GM18873 (cell line): ENCODE measurements at regions not wholly inside any gene's neighbourhood (a gene's known extent, or its start where the extent isn't known, plus 50 kb on each side); places are given as distances from the start of the nearest gene placed in this dataset.

ENCODE experiments used
- ATAC-seq: cut with Tn5 transposase; IDR thresholded peaks from one replicate; pipeline ENCODE4 v1.9.1; 2021; ENCODE audit warnings: mild to moderate bottlenecking, moderate library complexity, moderate number of reproducible peaks; ENCODE audit not compliant: unreplicated experiment, low FRiP score

- no peak for ATAC-seq
Measured at GRCh38 chr4:36702245-36702644, 420.8 kb downstream of the DTHD1 start.

GRCh38 chr4:36704289-36704688, 422.9 kb downstream of the DTHD1 start:
- no peak for ATAC-seq

DNA sequence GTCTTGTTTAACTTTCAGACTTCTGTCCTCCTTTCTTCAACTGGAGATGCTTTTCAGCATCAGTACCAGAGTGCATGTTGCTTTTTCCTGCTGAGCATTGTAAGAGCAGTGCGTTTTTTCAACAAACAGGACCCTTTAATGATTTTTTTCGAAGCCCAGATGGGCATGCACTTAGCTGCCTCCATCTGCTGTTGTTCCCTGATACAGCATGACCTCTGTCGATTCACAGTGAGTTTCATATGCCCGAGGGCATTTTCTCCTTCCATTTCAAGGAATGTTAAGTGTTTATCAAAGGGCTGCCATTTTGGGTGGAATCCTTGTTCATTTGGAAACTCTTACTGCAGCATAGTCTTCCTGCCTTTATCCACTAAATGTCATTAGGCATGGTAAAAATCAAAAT, 428.6 kb downstream of the DTHD1 start:
- ATAC-seq, result no peak

- no peak for ATAC-seq
Measured at GRCh38 chr4:36712013-36712412, 430.6 kb downstream of the DTHD1 start.

GRCh38 chr4:36716874-36717273, 435.5 kb downstream of the DTHD1 start:
- no peak for ATAC-seq

DNA sequence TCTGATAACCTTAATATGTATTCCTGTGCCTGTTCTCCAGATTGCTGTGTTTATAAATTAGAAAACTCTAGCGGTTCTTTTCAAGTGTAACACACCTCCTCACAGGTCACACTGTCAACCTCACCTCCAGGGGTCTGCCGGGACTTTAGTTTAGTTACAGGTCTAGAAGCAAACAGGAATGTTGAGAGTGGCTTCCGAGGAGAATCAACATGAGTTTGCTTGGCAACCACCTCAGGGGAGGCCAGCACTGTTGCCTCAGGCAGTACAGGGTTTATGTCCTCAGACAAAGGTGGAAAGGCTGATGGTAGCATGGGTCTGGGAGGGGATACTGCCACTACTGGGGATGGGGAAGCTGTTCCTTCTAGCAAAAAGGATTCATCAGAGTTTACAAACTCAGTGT, 438.0 kb downstream of the DTHD1 start:
- ATAC-seq, result no peak

GRCh38 chr4:36722986-36723385, 441.6 kb downstream of the DTHD1 start:
- ATAC-seq, result no peak

- ATAC-seq, result no peak
Measured at GRCh38 chr4:36734334-36734733, 452.9 kb downstream of the DTHD1 start.

DNA sequence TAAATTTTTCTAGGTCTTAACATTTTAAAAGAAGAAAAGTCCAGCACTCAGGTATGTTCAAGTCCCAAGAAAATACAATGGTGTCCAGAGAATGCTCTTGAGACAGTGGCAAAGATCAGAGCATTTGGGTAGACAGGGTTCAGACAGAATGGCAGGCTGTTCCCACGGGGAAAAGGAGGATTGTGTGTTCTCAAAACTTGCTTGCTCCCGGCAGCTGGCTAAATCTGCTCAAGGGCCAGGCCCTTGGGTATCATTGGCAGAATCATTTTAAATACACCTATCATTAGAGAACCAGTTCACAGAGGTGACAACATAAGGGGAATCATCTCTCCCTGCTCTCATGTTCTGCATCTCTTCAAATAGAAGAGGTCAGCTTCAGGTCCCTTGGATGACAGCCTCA, 456.3 kb downstream of the DTHD1 start:
- ATAC-seq, result no peak

DNA sequence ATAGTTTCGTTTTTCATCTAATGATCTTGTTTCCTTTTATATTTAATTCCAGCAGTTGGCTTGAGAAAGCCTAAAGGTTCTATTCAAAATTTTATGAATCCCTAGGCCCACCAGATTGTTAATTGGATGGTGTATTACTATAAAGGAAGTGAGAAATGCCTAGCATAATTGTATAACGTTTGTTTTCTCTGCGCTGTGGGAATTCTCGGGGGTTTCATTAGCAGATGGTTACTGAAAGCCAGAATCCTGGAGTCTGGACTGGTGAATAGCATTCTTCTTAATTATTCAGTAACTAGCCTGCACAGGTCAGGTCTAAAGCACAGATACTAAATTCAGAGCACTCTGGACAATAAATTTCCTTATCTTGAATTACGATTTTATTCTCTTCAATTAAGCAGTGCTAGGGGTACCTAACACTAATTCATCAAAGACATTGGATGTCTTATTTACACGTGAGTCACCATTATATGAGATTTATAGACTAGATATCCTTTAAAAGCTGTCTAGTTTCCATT, 459.4 kb downstream of the DTHD1 start:
- ATAC-seq, result no peak

DNA sequence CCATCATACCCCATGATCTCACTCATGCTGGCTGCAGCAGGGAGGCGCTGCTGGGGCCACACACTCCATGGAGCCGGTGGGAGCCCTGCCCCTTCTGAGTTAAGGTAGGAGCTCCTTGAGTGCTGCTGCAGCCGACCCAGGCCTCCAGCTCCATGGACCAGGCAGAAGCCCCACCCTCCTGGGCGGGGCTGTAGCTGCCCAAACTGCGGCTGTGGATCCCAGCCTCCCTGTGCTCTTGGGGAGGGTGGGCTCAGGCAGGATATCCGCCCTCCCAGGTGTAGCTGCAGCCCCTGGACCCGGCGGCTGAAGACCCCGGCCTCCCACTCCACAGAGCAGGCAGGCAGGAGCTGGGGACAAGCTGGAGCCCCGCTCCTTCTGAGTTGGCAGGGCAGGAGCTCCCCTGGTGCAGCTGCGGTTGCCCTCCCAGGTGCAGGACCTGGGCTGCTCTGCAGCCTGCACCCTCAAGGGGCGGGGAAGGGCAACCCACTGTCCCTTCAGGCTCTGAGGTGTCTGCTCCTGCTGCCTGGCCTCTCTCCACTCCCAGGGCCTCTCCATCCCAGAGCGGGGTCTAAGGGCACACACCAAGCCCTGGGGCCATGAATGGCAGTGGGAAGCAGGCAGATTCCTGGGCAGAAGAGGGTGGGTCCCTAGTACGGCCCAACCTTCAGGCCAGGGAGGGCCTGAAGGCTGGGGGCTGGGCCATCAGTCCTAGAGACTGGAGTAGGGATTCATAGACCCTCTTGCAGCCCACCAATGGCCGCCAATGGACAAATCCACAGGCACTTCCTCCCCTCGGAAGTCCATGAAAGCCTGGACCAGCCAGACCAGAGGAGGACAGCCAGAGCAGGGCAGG, 466.1 kb downstream of the DTHD1 start:
- ATAC-seq, result no peak

DNA sequence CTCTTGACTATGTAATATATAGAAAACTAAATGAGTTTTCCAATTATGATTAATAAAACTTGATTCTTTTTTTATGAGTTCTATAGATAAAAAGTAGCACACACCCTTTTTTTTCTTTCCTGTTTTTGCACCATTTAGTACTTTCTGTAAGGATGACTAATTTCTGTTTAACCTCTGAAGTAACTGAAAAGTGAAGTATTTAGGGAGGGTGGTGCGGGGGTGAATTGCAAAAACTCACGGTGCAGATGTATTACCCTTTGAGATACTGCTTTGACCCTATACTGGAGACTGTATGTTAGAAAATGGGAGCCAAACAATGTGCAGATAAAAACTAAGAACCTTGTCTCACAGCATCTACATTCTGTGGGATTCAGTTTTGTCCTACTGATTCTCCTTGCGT, 471.6 kb downstream of the DTHD1 start:
- ATAC-seq, result no peak

GRCh38 chr4:36757580-36758311, 476.3 kb downstream of the DTHD1 start:
- ATAC-seq, result no peak

DNA sequence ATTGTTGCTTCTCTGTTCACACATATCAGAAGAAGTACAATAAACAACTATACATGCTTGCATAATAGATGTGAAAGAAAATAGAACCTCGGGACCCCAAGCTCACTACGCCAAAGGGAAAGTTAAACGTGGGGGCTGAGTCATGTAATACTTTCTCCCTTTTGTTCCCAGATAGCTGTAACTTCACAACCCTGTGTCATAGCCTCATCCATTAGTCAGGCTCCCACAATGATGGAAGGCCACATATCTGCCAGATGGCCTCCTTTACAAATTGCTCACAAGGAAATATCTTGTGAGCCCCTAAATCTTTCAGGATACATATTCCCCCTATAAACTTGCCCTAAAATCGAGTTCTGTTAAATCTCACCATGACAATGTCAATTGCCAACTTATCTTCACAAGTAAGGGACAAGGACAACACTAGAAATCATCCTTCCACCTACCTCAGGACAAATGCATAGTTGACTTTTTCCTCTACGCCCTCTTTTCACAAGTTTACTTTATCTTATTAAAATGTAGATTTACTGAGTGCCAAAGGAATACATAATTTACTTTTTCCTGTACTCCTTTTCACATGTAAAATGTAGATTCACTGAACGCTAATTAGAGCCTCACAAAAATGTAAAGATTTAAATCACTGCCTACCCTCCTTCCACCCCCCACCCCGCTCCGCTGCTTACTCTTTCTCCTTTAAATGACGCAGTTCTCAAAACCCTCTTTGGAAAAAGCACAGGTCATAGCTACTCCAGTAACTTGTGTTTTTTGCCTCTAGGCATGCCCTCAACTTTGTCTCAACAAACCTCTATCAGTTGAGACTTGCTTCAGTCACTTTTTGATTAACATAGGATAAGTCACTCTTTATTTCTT, 477.1 kb downstream of the DTHD1 start:
- no peak for ATAC-seq

DNA sequence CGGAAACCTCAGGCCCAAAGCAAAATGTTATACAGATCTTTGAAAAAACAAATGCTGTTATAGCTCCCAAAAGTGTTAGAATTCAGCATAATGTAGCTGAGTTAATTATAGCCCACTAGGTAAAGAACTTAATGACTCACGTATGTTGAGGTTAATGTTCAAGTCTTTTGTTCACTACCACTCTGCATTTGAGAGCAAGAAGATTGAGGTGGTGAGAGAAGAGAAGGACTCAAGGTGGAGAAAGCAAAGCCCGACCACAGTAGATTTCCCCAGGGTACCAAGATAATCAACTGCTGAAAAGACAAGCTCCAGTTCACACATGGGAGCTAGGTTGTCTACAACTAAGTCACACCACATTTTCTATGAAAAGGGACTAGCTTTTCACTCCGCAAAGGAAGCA, 480.2 kb downstream of the DTHD1 start:
- ATAC-seq, result no peak

DNA sequence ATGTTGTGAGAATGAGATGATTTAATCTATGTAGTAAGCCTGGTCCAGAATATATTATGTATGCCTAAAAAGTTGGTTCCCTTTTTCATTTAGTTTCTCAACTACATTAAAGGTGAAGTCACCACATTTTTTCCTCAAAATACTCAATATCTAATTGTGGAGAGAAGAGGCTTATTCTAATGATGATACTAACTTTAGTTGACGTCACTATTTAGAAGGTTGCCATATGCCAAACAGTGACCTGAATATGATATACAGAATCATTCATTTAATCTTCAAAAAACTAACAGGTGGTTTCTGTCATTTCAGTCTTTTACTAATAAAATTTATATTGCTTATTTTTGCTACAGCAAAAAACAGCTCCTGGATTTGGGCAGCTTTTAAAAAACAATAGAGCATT, 480.7 kb upstream of the NWD2 start:
- ATAC-seq, result no peak

DNA sequence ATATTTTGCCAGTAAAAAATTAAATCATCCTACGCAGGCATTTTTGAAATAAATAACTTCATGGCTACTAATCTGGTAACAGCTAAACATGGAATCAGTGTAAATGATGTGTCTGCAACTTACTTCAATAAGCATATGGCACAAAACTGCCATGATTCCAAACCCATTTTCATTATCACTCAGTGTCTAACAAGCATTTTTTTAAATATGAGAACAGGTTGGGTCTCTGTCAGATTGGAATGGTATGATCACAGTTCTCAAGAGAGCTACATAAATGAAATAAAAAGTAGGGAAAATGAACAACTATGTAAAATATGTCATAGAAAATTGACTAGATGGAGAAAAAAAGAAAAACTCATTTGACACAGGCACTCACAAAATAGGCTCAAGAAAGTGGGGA, 476.9 kb upstream of the NWD2 start:
- no peak for ATAC-seq

DNA sequence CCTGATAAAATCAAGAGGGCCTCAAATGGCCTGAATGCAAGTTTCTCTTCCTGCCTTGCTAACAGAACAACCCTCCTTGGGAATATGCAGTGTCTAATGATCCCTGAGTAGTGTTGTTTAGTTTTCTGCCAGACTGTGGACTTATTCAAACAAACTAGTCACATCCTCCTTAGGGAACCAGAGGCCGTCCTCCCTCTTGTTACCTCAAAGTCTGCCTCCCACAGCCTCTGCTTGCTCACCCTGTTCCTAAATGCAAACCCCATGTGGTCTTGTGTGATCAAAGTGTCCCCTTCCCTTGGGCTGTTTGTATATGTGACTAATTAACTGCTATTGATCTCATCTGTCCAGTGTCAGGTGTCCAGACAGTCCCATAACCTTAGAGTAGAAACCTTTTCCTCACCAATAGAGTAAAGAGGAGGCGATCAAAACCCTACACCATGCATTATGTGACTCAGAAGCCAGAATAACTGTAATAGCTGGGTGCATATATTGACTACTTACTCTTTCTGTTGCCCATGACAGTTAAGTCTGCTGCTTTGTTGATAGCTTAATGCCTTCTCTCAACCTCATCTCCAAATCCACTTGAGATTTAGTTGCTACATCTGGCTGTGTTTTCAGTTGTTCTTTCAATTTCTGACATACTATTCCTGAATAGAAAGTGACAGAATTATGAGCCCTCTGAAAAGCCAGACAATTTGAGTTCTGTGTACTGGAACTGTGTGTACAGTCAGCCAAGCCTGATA, 473.0 kb upstream of the NWD2 start:
- no peak for ATAC-seq

- ATAC-seq, result no peak
Measured at GRCh38 chr4:36772154-36772516, 472.4 kb upstream of the NWD2 start.

DNA sequence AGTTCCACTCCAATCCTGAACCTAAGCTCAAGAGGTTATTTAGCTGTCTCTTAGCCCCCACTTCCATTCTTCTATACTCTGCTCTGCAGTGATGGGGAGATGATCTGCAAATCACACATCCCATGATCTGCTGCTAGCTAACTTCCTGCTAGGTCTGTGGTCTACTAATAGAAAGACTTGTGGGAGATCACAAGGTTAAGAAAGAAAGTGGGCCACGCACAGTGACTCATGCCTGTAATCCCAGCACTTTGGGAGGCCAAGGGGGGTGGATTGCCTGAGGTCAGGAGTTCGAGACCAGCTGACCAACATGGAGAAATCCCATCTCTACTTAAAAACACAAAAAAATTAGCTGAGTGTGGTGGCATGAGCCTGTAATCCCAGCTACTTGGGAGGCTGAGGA, 471.1 kb upstream of the NWD2 start:
- no peak for ATAC-seq
